Activated CD8-positive, alpha-beta T cell treated with anti-CD3 and anti-CD28 coated beads, Interleukin-2, amount 10 ng/mL, durations not matched to agents 7 days and 5 days (primary cell): ENCODE measurements at regions not wholly inside any gene's neighbourhood (a gene's known extent, or its start where the extent isn't known, plus 50 kb on each side); places are given as distances from the start of the nearest gene placed in this dataset.

Experiments
- ATAC-seq: fragments of 150-1000 bp; cut with Tn5 transposase; one replicate; pipeline ENCODE4 v1.10.0; 2021; ENCODE audit warnings: moderate library complexity
- CTCF ChIA-PET: fragments of 350-600 bp; sonication (Branson Sonifier 250); formaldehyde crosslinking; loops from one replicate; lab custom pipeline; 2021; ENCODE audit warnings: antibody characterized with exemption; lab: Charles Lee
- POLR2A ChIA-PET: fragments of 350-600 bp; sonication (Branson Sonifier 250); formaldehyde crosslinking; loops from one replicate; lab custom pipeline; 2021; ENCODE audit warnings: antibody characterized with exemption; lab: Charles Lee
- DNase-seq: peaks from one replicate; pipeline ENCODE4 v3.0.0-alpha.2; 2020
- H3K27ac Mint-ChIP-seq: one replicate; pipeline ENCODE4 v1.8.0; 2021; ENCODE audit warnings: mild to moderate bottlenecking, mixed read lengths
- H3K27me3 Mint-ChIP-seq: one replicate; pipeline ENCODE4 v1.8.0; 2021; ENCODE audit warnings: low read depth, mixed read lengths
- H3K36me3 Mint-ChIP-seq: one replicate; pipeline ENCODE4 v1.8.0; 2021; ENCODE audit warnings: low read depth, mixed read lengths
- H3K4me1 Mint-ChIP-seq: one replicate; pipeline ENCODE4 v1.8.0; 2021; ENCODE audit warnings: low read depth, mixed read lengths
- H3K4me3 Mint-ChIP-seq: one replicate; pipeline ENCODE4 v1.8.0; 2021; ENCODE audit warnings: mild to moderate bottlenecking, mixed read lengths
- H3K9me3 Mint-ChIP-seq: one replicate; pipeline ENCODE4 v1.8.0; 2022; ENCODE audit warnings: mixed read lengths; ENCODE audit not compliant: insufficient read depth

GRCh38 chr12:132430838-132431774 lies 58.8 kb upstream of the FBRSL1 start:
- no peak overlapping the region for H3K27ac Mint-ChIP-seq
- H3K9me3 Mint-ChIP-seq: no peaks in the 10 kb centered on the region
- CTCF ChIA-PET: interaction anchor here (1.1 to 1.5 kb wide), 3 partner anchors 16 to 130 kb away, joined by 3 to 13 read pairs (median 5); no protein-coding TSS in a partner anchor
- POLR2A ChIA-PET: no interaction called here
- H3K4me1 Mint-ChIP-seq: peaks cover 26% of the 10 kb centered on the region
- DNase-seq: no peak
- H3K36me3 Mint-ChIP-seq: no peaks in the 10 kb centered on the region
- H3K27me3 Mint-ChIP-seq: peaks cover 8% of the 10 kb centered on the region
- H3K4me3 Mint-ChIP-seq: no peak overlapping the region
- ATAC-seq: no peak

GRCh38 chr12:132429946-132430643 lies 59.9 kb upstream of the FBRSL1 start:
- Mint-ChIP-seq H3K4me3 (peak overlapping the region; percentile 8), H3K36me3 (no peaks in the 10 kb centered on the region), H3K27me3 (peaks cover 8% of the 10 kb centered on the region), H3K4me1 (peaks cover 26% of the 10 kb centered on the region), H3K27ac (peak overlapping the region; percentile 15), H3K9me3 (no peaks in the 10 kb centered on the region)
- POLR2A ChIA-PET: no interaction called here
- CTCF ChIA-PET: interaction anchor here (1.1 to 1.5 kb wide), 3 partner anchors 15 to 131 kb away, joined by 3 to 13 read pairs (median 5); no protein-coding TSS in a partner anchor
- ATAC-seq (peak; percentile 95), DNase-seq (peak; percentile 78)

GRCh38 chr12:132429602-132429945 lies 60.4 kb upstream of the FBRSL1 start:
- Mint-ChIP-seq H3K27ac (peak overlapping the region; percentile 15), H3K9me3 (no peaks in the 10 kb centered on the region), H3K36me3 (no peaks in the 10 kb centered on the region), H3K4me3 (no peak overlapping the region), H3K4me1 (peaks cover 26% of the 10 kb centered on the region), H3K27me3 (peaks cover 8% of the 10 kb centered on the region)
- DNase-seq: no peak
- POLR2A ChIA-PET: interaction anchor here (1.1 kb wide), 1 partner anchor 59 kb away, joined by 3 read pairs; no protein-coding TSS in a partner anchor
- ATAC-seq: no peak
- CTCF ChIA-PET: interaction anchor here (1.4 to 1.5 kb wide), 2 partner anchors 14 to 63 kb away, joined by 5 to 13 read pairs; no protein-coding TSS in a partner anchor

- ATAC-seq: no peak
- Mint-ChIP-seq H3K27ac (no peak overlapping the region), H3K36me3 (no peaks in the 10 kb centered on the region), H3K27me3 (peaks cover 8% of the 10 kb centered on the region), H3K4me1 (peaks cover 26% of the 10 kb centered on the region), H3K4me3 (no peak overlapping the region), H3K9me3 (no peaks in the 10 kb centered on the region)
- ChIA-PET CTCF (interaction anchor here (1.3 to 2.1 kb wide), 2 partner anchors 14 to 186 kb away, joined by 3 to 10 read pairs; no protein-coding TSS in a partner anchor), POLR2A (interaction anchor here (1.1 kb wide), 1 partner anchor 60 kb away, joined by 3 read pairs; no protein-coding TSS in a partner anchor)
- no peak for DNase-seq
These were observed 60.9 kb upstream of the FBRSL1 start for GRCh38 chr12:132428936-132429601.

GRCh38 chr12:132427999-132428935 lies 61.7 kb upstream of the FBRSL1 start:
- no peaks in the 10 kb centered on the region for H3K9me3 Mint-ChIP-seq
- H3K4me3 Mint-ChIP-seq: no peak overlapping the region
- DNase-seq (no peak), ATAC-seq (no peak)
- peaks cover 23% of the 10 kb centered on the region for H3K4me1 Mint-ChIP-seq
- no peak overlapping the region for H3K27ac Mint-ChIP-seq
- peaks cover 8% of the 10 kb centered on the region for H3K27me3 Mint-ChIP-seq
- ChIA-PET CTCF (interaction anchor here (1.3 to 2.1 kb wide), 2 partner anchors 13 to 187 kb away, joined by 3 to 10 read pairs; no protein-coding TSS in a partner anchor), POLR2A (interaction anchor here (1.1 kb wide), 1 partner anchor 61 kb away, joined by 3 read pairs; no protein-coding TSS in a partner anchor)
- no peaks in the 10 kb centered on the region for H3K36me3 Mint-ChIP-seq

GRCh38 chr12:132427174-132427768 lies 62.7 kb upstream of the FBRSL1 start:
- ChIA-PET CTCF (interaction anchor here (2.1 kb wide), 1 partner anchor 12 kb away, joined by 10 read pairs; no protein-coding TSS in a partner anchor), POLR2A (no interaction called here)
- peaks cover 13% of the 10 kb centered on the region for H3K27me3 Mint-ChIP-seq
- ATAC-seq: no peak
- H3K4me3 Mint-ChIP-seq: no peak overlapping the region
- no peaks in the 10 kb centered on the region for H3K36me3 Mint-ChIP-seq
- DNase-seq: no peak
- peaks cover 23% of the 10 kb centered on the region for H3K4me1 Mint-ChIP-seq
- H3K9me3 Mint-ChIP-seq: no peaks in the 10 kb centered on the region
- H3K27ac Mint-ChIP-seq: no peak overlapping the region

- ChIA-PET CTCF (no interaction called here), POLR2A (no interaction called here)
- no peak overlapping the region for H3K4me3 Mint-ChIP-seq
- no peaks in the 10 kb centered on the region for H3K36me3 Mint-ChIP-seq
- H3K27me3 Mint-ChIP-seq: peaks cover 16% of the 10 kb centered on the region
- H3K27ac Mint-ChIP-seq: no peak overlapping the region
- H3K4me1 Mint-ChIP-seq: peaks cover 23% of the 10 kb centered on the region
- H3K9me3 Mint-ChIP-seq: no peaks in the 10 kb centered on the region
- ATAC-seq (no peak), DNase-seq (no peak)
These were observed 63.4 kb upstream of the FBRSL1 start for GRCh38 chr12:132426349-132427173.

- no peaks in the 10 kb centered on the region for H3K36me3 Mint-ChIP-seq
- POLR2A ChIA-PET: no interaction called here
- ATAC-seq (no peak), DNase-seq (no peak)
- H3K27me3 Mint-ChIP-seq: peaks cover 15% of the 10 kb centered on the region
- peaks cover 12% of the 10 kb centered on the region for H3K4me1 Mint-ChIP-seq
- H3K4me3 Mint-ChIP-seq: no peak overlapping the region
- no peak overlapping the region for H3K27ac Mint-ChIP-seq
- no peaks in the 10 kb centered on the region for H3K9me3 Mint-ChIP-seq
- CTCF ChIA-PET: no interaction called here
These were observed 65.1 kb upstream of the FBRSL1 start for GRCh38 chr12:132424811-132425210.

GRCh38 chr12:132423820-132424645 lies 65.9 kb upstream of the FBRSL1 start:
- DNase-seq: no peak
- no peak for ATAC-seq
- ChIA-PET POLR2A (no interaction called here), CTCF (no interaction called here)
- no peaks in the 10 kb centered on the region for H3K9me3 Mint-ChIP-seq
- peaks cover 19% of the 10 kb centered on the region for H3K27me3 Mint-ChIP-seq
- H3K27ac Mint-ChIP-seq: no peak overlapping the region
- no peak overlapping the region for H3K4me3 Mint-ChIP-seq
- H3K4me1 Mint-ChIP-seq: peaks cover 5% of the 10 kb centered on the region
- H3K36me3 Mint-ChIP-seq: no peaks in the 10 kb centered on the region
